ENCODE measurements at regions not wholly inside any gene's neighbourhood (a gene's known extent, or its start where the extent isn't known, plus 50 kb on each side); places are given as distances from the start of the nearest gene placed in this dataset.

DNA sequence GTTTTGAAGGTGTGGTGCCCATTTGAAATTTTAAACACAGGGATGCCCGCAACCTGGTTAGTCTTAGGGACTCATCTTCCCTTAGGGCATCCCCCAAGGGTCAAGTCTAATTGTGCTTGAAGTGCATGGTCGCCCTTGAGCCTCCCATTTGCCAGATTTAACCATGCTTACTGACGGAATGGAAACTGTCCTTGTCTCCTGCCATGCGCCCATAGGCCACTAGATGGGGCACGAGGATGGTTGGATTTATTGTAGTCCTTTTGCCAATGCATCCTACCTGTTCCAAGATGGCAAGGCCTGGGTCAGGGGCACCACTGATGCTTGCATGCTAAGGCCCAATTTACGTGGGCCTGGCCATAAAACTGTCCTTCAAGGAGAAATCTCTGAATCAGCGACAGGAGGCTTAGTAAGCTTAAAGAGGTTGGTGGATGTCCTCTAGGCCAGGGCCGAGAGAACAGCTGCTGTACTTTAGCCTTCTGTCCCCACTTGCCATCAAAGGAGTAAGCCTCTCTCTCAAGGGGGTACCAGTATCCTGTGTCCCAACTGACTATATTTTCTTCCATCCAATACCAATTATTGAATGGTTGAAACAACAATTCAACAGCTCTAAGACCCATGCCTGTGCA lies 355.4 kb downstream of the OTOL1 start:
- peak; percentile 57 for DNase-seq (ENCODE audit: low read depth)
- TF ChIP-seq, protein P1, sequence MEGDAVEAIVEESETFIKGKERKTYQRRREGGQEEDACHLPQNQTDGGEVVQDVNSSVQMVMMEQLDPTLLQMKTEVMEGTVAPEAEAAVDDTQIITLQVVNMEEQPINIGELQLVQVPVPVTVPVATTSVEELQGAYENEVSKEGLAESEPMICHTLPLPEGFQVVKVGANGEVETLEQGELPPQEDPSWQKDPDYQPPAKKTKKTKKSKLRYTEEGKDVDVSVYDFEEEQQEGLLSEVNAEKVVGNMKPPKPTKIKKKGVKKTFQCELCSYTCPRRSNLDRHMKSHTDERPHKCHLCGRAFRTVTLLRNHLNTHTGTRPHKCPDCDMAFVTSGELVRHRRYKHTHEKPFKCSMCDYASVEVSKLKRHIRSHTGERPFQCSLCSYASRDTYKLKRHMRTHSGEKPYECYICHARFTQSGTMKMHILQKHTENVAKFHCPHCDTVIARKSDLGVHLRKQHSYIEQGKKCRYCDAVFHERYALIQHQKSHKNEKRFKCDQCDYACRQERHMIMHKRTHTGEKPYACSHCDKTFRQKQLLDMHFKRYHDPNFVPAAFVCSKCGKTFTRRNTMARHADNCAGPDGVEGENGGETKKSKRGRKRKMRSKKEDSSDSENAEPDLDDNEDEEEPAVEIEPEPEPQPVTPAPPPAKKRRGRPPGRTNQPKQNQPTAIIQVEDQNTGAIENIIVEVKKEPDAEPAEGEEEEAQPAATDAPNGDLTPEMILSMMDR (IDR thresholded peaks at IDR 0.05; ENCODE audit: insufficient read depth, low read length) = peak; percentile 92

DNA sequence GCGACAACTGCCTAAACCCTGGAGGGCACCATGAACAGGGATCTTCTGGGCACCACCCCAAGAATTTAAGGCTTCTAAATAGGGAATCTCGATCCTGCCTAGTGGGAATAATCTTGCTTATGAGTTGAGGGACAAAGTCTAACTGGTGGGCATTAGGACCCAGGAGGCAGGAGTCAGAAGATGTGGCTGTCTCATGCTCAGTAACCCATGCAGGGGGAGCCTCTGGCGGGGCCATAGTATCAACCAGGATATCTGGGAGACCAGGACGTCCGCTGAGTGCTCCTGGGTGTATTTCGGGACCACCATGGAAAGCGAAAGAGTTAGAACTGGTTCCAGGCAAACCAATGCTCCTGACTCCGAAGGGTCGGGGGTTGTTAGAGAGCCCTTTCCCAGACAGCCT lies 356.1 kb downstream of the OTOL1 start:
- TF ChIP-seq, protein P1 (IDR thresholded peaks at IDR 0.05; ENCODE audit: insufficient read depth, low read length) = no peak
- H3K4me3 ChIP-seq (ENCODE audit: low read depth, low read length) = no peak overlapping the region
- DNase-seq (ENCODE audit: low read depth) = no peak

More for the DNA sequence above, 355.4 kb downstream of the OTOL1 start:
- H3K4me3 ChIP-seq (ENCODE audit: low read depth, low read length) = no peak overlapping the region

DNA sequence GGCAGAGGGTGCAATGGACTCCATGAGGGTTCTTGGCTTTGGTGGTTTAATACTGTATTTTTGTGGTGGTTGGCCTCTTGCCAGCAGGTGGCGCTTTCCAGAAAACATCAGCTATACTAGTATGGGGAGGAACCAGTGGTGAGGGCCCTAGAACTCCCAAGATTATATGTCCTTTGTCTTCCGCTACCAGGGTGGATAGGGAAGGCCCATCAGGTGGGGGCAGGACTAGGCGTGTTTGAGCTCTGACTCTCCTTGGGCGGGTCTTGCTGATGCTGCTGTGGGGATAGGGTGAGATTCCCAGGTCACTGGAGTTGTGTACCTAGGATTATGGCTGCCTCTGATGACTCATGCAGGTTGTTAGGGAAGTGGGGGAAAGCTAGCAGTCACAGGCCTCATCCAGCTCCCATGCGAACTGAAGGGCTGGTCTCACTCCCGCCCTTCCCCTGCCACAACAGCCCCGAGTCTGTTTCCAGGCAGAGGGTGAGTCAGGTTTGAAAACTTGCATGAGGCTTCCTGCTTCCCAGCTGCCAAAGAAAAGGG lies 357.7 kb downstream of the OTOL1 start:
- peak; percentile 47 for DNase-seq (ENCODE audit: low read depth)
- no peak overlapping the region for H3K4me3 ChIP-seq (ENCODE audit: low read depth, low read length)
- TF ChIP-seq, protein P1 (IDR thresholded peaks at IDR 0.05; ENCODE audit: insufficient read depth, low read length) = no peak

DNA sequence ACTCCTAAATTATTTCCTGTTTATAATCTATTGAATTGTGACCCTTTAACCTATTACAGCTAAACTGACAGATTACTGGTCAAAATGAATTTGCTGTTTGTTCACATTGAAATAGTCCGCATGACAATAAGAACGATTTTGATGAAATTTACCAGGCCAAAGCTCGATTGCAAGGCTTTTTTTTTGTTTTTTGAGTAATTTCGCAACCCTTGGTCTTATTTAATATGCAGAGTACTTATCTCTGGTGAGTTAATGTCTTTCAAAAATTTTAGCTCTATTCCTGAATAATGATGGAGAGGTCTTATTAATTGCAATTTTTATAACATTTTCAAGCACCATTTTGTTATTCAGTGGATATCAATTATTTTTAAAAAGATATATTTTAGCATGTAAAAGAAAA lies 362.4 kb downstream of the OTOL1 start:
- TF ChIP-seq, protein P1 (IDR thresholded peaks at IDR 0.05; ENCODE audit: insufficient read depth, low read length) = no peak
- DNase-seq (ENCODE audit: low read depth) = no peak
- H3K4me3 ChIP-seq (ENCODE audit: low read depth, low read length) = no peak overlapping the region

DNA sequence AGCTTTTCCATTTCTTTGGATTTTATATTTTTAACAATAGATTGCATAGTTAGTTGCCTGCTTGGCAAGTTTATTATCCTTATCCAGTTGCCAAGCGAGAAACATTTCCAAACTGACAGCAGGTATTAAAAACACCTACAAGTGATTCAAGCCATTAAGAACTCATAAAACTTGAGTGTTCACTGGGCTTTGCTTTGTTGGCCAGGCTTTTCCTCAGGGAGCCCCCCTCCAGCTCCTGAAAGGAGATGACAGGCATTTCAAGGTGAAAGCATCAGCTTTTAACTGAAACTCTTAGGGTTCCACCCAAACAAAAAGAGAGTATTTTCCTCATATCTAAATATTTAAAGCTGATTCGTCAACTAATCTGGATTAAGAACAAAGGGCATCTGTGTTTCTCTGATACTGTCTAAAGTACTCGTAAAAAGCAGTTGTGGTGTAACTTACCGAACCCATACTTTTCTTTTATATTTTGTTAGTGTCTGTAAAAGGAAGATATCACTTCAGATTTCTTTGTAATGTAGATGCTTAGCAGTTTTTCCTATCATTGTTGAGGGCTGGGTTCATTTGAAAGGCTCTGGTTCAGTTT lies 363.4 kb downstream of the OTOL1 start:
- TF ChIP-seq, protein P1 (IDR thresholded peaks at IDR 0.05; ENCODE audit: insufficient read depth, low read length) = no peak
- no peak for DNase-seq (ENCODE audit: low read depth)
- H3K4me3 ChIP-seq (ENCODE audit: low read depth, low read length) = no peak overlapping the region

DNA sequence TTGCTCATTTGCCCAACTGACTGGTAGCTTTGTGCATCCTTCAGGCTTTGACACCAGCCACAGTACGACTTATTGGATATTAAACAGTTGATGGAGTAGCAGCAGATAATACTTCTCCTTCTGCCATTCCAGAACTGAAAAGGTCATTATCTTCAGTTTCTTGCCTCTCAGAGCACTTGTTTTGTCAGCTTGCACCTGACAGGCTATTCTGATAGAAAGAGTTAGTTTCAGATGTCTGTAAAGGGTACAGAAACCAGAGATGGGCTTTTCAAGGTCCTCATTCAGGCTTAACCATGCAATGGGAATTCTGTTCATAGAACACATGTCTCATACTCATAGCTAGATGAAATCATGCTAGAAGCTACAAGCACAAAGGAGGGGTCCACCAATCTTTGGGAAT lies 367.2 kb downstream of the OTOL1 start:
- DNase-seq (ENCODE audit: low read depth) = no peak
- no peak overlapping the region for H3K4me3 ChIP-seq (ENCODE audit: low read depth, low read length)
- TF ChIP-seq, protein P1 (IDR thresholded peaks at IDR 0.05; ENCODE audit: insufficient read depth, low read length) = no peak

Data from fibroblast of the aortic adventitia (primary cell).